PC-3 (cell line): ENCODE measurements at regions not wholly inside any gene's neighbourhood (a gene's known extent, or its start where the extent isn't known, plus 50 kb on each side); places are given as distances from the start of the nearest gene placed in this dataset.

ENCODE experiments used
- ATAC-seq: fragments of 200-7000 bp; cut with Tn5 transposase; 2 replicates; pipeline ENCODE4 v1.9.1; 2020; ENCODE audit warnings: mild to moderate bottlenecking, moderate library complexity
- BruUV-seq: library from RNA; stranded (reverse); fragments of 400-500 nt; replicated peaks from 2 replicates; lab custom pipeline; 2021; lab: Mats Ljungman, UMichigan
- CTCF ChIA-PET: fragments of 300-600 bp; sonication (Branson Sonifier 250); formaldehyde crosslinking; loops from one replicate; lab custom pipeline; 2022; ENCODE audit warnings: antibody characterized with exemption; lab: Charles Lee
- POLR2A ChIA-PET: fragments of 300-600 bp; sonication (Branson Sonifier 250); formaldehyde crosslinking; loops from one replicate; lab custom pipeline; 2022; ENCODE audit warnings: antibody characterized with exemption; ENCODE audit not compliant: unreplicated experiment; lab: Charles Lee
- DNase-seq: peaks from one replicate; pipeline ENCODE4 v3.0.0-alpha.2; 2015
- H2AFZ ChIP-seq: fragments of 300-600 bp; sonication (generic); 2 replicates; pipeline ENCODE4 v1.6.0; 2016; ENCODE audit warnings: antibody characterized with exemption, low read length
- H3F3A ChIP-seq: fragments of 300-600 bp; sonication (generic); one replicate; pipeline ENCODE4 v1.6.0; 2017; ENCODE audit warnings: antibody characterized with exemption, low read length, control low read depth, mild to moderate bottlenecking; ENCODE audit not compliant: unreplicated experiment
- H3K27ac ChIP-seq: fragments of 300-600 bp; sonication (generic); 2 replicates; pipeline ENCODE4 v1.5.1; 2016; ENCODE audit warnings: mild to moderate bottlenecking, low read length
- H3K27me3 ChIP-seq: fragments of 300-600 bp; sonication (generic); 2 replicates; pipeline ENCODE4 v1.6.1; 2016; ENCODE audit warnings: low read length, mixed read lengths
- H3K36me3 ChIP-seq: fragments of 300-600 bp; sonication (generic); 2 replicates; pipeline ENCODE4 v1.6.1; 2016; ENCODE audit warnings: low read depth, mixed run types, low read length, mixed read lengths
- H3K4me1 ChIP-seq: fragments of 300-600 bp; sonication (generic); 2 replicates; pipeline ENCODE4 v1.5.1; 2016; ENCODE audit warnings: low read length; ENCODE audit not compliant: insufficient read depth
- H3K4me2 ChIP-seq: fragments of 300-600 bp; sonication (generic); 2 replicates; pipeline ENCODE4 v1.6.0; 2016; ENCODE audit warnings: low read length
- H3K4me3 ChIP-seq: fragments of 300-600 bp; sonication (generic); 2 replicates; pipeline ENCODE4 v1.5.1; 2016; ENCODE audit warnings: mild to moderate bottlenecking, low read length, mixed read lengths
- H3K79me2 ChIP-seq: fragments of 300-600 bp; sonication (generic); 2 replicates; pipeline ENCODE4 v1.6.1; 2017; ENCODE audit warnings: low read length, mixed read lengths
- H3K9ac ChIP-seq: fragments of 300-600 bp; sonication (generic); 2 replicates; pipeline ENCODE4 v1.6.0; 2016; ENCODE audit warnings: mild to moderate bottlenecking, low read length
- H3K9me2 ChIP-seq: fragments of 300-600 bp; sonication (generic); replicated peaks from 2 replicates; pipeline ENCODE4 v1.6.1; 2016; ENCODE audit warnings: mixed run types, low read length, mixed read lengths
- H3K9me3 ChIP-seq: fragments of 300-600 bp; sonication (generic); 2 replicates; pipeline ENCODE4 v1.6.1; 2016; ENCODE audit warnings: low read length, mixed read lengths
- H4K20me1 ChIP-seq: fragments of 300-600 bp; sonication (generic); 2 replicates; pipeline ENCODE4 v1.6.1; 2016; ENCODE audit warnings: low read length, mixed read lengths
- EZH2 ChIP-seq: fragments of 300-600 bp; sonication (generic); IDR thresholded peaks from one replicate; pipeline ENCODE4 v1.6.1; 2017; ENCODE audit warnings: antibody characterized with exemption, mild to moderate bottlenecking, low read length; ENCODE audit not compliant: unreplicated experiment
- EZH2phosphoT487 ChIP-seq: fragments of 300-600 bp; sonication (generic); IDR thresholded peaks from 2 replicates; pipeline ENCODE4 v1.6.1; 2018; ENCODE audit warnings: mild to moderate bottlenecking, antibody characterized with exemption, low read length, borderline replicate concordance
- intact Hi-C: fragments of 100-400 bp; cut with micrococcal nuclease; formaldehyde crosslinking; loops from 2 replicates; pipeline ENCODE4 v1.9.0; 2023
- TF ChIP-seq, protein P1 (sequence below): fragments of 300-600 bp; sonication (generic); conservative IDR thresholded peaks from 2 replicates; pipeline ENCODE4 v1.5.1; 2017; ENCODE audit warnings: antibody characterized with exemption, low read depth, mild to moderate bottlenecking, low read length

DNA sequence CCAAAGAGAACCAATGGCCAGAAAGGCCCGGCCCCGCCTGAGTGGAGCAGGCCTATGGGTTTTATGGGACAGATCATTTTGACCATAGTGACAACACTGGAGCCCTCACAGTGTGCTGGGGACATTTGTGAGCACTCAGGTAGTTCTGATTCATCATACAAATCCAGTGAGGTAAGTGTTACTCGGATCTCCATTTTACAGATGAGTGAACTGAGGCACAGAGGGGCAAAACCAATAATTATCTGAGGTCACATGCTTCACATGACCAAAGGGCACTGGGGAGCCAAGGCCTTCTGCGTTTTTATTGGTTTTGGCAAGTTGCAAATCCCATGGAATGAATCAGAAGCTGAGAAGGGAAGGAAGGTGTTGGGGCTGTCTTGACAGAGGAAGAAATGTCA lies 111.5 kb upstream of the MGAT5 start:
- DNase-seq (peak; percentile 38), ATAC-seq (no peak; the same call in 1 of the 2 replicates)
- CTCF ChIA-PET, result no interaction called here
- Histone ChIP-seq H3K4me3 (no peak overlapping the region), H3K9me2 (no peaks in the 10 kb centered on the region), H3K9me3 (no peaks in the 10 kb centered on the region), H3F3A (no peaks in the 10 kb centered on the region), H2AFZ (no peak overlapping the region), H3K9ac (no peak overlapping the region), H3K27me3 (no peaks in the 10 kb centered on the region), H3K27ac (peak overlapping the region; percentile 45), H3K4me1 (peaks cover 38% of the 10 kb centered on the region), H4K20me1 (peaks cover 7% of the 10 kb centered on the region; the same call in 1 of the 2 replicates), H3K79me2 (peaks cover 71% of the 10 kb centered on the region), H3K4me2 (peak overlapping the region; percentile 33), H3K36me3 (no peaks in the 10 kb centered on the region)
- no TSS peak for BruUV-seq
- TF ChIP-seq, protein P1, sequence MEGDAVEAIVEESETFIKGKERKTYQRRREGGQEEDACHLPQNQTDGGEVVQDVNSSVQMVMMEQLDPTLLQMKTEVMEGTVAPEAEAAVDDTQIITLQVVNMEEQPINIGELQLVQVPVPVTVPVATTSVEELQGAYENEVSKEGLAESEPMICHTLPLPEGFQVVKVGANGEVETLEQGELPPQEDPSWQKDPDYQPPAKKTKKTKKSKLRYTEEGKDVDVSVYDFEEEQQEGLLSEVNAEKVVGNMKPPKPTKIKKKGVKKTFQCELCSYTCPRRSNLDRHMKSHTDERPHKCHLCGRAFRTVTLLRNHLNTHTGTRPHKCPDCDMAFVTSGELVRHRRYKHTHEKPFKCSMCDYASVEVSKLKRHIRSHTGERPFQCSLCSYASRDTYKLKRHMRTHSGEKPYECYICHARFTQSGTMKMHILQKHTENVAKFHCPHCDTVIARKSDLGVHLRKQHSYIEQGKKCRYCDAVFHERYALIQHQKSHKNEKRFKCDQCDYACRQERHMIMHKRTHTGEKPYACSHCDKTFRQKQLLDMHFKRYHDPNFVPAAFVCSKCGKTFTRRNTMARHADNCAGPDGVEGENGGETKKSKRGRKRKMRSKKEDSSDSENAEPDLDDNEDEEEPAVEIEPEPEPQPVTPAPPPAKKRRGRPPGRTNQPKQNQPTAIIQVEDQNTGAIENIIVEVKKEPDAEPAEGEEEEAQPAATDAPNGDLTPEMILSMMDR, result no peak
- TF ChIP-seq EZH2 (no peak), EZH2phosphoT487 (no peak)
- POLR2A ChIA-PET, result no interaction called here
- intact Hi-C loops, result no loop called here

DNA sequence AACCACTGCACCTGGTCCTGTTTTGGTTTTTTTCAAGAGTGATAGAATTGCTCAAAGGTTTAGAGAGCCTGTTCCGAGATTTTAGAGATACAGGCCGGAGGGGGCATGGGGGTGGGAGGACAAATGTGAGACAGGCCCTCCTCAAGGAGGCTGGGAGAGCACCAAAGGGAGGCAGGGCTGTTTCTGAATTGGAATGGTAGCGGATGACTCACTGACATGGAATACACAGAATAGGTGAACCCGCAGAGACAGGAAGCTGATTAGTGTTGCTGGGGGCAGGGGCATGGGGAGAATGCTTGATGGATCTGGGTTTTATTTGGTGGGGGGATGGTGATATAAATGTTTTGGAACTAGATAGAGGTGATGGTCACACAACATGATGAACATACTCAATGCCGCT lies 111.0 kb upstream of the MGAT5 start:
- Histone ChIP-seq H3K4me3 (no peak overlapping the region), H3K9me2 (no peaks in the 10 kb centered on the region), H3K36me3 (no peaks in the 10 kb centered on the region), H3K9ac (no peak overlapping the region), H3K27ac (peak overlapping the region; percentile 45), H3K9me3 (no peaks in the 10 kb centered on the region), H3K27me3 (no peaks in the 10 kb centered on the region), H3K79me2 (peaks cover 66% of the 10 kb centered on the region), H2AFZ (no peak overlapping the region), H3K4me2 (peak overlapping the region; percentile 33), H4K20me1 (peaks cover 7% of the 10 kb centered on the region; the same call in 1 of the 2 replicates), H3K4me1 (peaks cover 38% of the 10 kb centered on the region), H3F3A (no peaks in the 10 kb centered on the region)
- intact Hi-C loops, result no loop called here
- peak; percentile 71 for DNase-seq
- ChIA-PET CTCF (no interaction called here), POLR2A (no interaction called here)
- BruUV-seq, result no TSS peak
- ATAC-seq, result peak; percentile 53
- TF ChIP-seq, protein P1, result no peak
- TF ChIP-seq EZH2phosphoT487 (no peak), EZH2 (no peak)

DNA sequence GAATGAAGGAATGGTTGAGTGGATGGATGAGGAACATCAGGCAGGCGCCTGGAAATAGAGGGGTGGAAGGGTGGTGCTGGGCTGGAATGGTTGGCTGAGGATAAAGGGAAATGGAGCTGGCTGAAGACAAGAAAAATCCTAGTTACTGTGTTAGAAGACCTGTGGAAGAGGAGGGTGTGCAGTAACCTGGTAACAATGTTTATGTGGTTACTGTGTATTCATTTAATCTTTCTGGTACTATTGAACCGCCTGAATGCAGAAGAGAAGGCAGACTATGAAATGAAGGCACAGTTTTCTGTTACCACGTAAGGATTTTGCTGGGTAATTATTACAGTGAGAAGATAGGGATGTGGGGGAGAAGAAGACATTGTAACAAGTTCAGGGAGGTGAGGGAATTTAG lies 110.3 kb upstream of the MGAT5 start:
- CTCF ChIA-PET, result no interaction called here
- BruUV-seq, result no TSS peak

More for the DNA sequence above, 110.3 kb upstream of the MGAT5 start:
- no peak overlapping the region for H3K9ac ChIP-seq
- no peaks in the 10 kb centered on the region for H3K36me3 ChIP-seq
- H4K20me1 ChIP-seq, result peaks cover 7% of the 10 kb centered on the region; the same call in 1 of the 2 replicates
- no peaks in the 10 kb centered on the region for H3F3A ChIP-seq
- H2AFZ ChIP-seq, result no peak overlapping the region
- TF ChIP-seq EZH2 (no peak), EZH2phosphoT487 (no peak)
- TF ChIP-seq, protein P1, result no peak
- no peak overlapping the region for H3K4me3 ChIP-seq
- ATAC-seq, result no peak
- no peak overlapping the region for H3K27ac ChIP-seq
- H3K9me2 ChIP-seq, result no peaks in the 10 kb centered on the region
- peaks cover 38% of the 10 kb centered on the region for H3K4me1 ChIP-seq
- POLR2A ChIA-PET, result no interaction called here
- no peak for DNase-seq
- no peaks in the 10 kb centered on the region for H3K9me3 ChIP-seq
- H3K79me2 ChIP-seq, result peaks cover 60% of the 10 kb centered on the region
- 0 out of 2 replicates have a peak overlapping the region, but pooled peaks have one; percentile 33 for H3K4me2 ChIP-seq
- no peaks in the 10 kb centered on the region for H3K27me3 ChIP-seq
- intact Hi-C loops, result no loop called here
